NCI-H510A (cell line): ENCODE measurements at regions not wholly inside any gene's neighbourhood (a gene's known extent, or its start where the extent isn't known, plus 50 kb on each side); places are given as distances from the start of the nearest gene placed in this dataset.
"Not testable (repeated sequence)": the region's sequence is repeated elsewhere in the genome, so short reads cannot be mapped to it uniquely, and the experiment has no call there.

Source experiments
- DNase-seq: peaks from one replicate; lab custom pipeline; 2025; lab: John Stamatoyannopoulos, UW

GRCh38 chr12:96085475-96085874, 50.1 kb upstream of the LTA4H start:
- DNase-seq, result no peak

- DNase-seq, result not testable (repeated sequence)
Observed at GRCh38 chr12:96086190-96086589, 50.8 kb upstream of the LTA4H start.

GRCh38 chr12:96091833-96092232, 56.4 kb upstream of the LTA4H start:
- DNase-seq, result no peak

GRCh38 chr12:96093543-96094196, 58.3 kb upstream of the LTA4H start:
- no peak for DNase-seq

GRCh38 chr12:96094201-96094600, 58.8 kb upstream of the LTA4H start:
- peak; percentile 16 for DNase-seq

- no peak for DNase-seq
Observed at GRCh38 chr12:96098631-96099030, 63.2 kb upstream of the LTA4H start.

- no peak for DNase-seq
Observed at GRCh38 chr12:96099421-96099820, 64.0 kb upstream of the LTA4H start.

GRCh38 chr12:96099986-96100385, 64.6 kb upstream of the LTA4H start:
- no peak for DNase-seq

GRCh38 chr12:96101806-96102205, 66.4 kb upstream of the LTA4H start:
- no peak for DNase-seq

GRCh38 chr12:96103067-96103644, 67.8 kb upstream of the LTA4H start:
- DNase-seq, result no peak

- no peak for DNase-seq
Observed at GRCh38 chr12:96104566-96104965, 69.2 kb upstream of the LTA4H start.

- DNase-seq, result no peak
Observed at GRCh38 chr12:96106137-96106536, 70.8 kb upstream of the LTA4H start.

- no peak for DNase-seq
Observed at GRCh38 chr12:96107236-96107635, 71.8 kb upstream of the LTA4H start.

GRCh38 chr12:96108321-96108720, 72.9 kb upstream of the LTA4H start:
- DNase-seq, result no peak

GRCh38 chr12:96108941-96109340, 73.6 kb upstream of the LTA4H start:
- DNase-seq, result not testable (repeated sequence)

GRCh38 chr12:96112733-96113132, 77.3 kb upstream of the LTA4H start:
- no peak for DNase-seq

- no peak for DNase-seq
Observed at GRCh38 chr12:96117460-96117859, 76.7 kb upstream of the ELK3 start.

- DNase-seq, result no peak
Observed at GRCh38 chr12:96120359-96121100, 73.6 kb upstream of the ELK3 start.

- DNase-seq, result no peak
Observed at GRCh38 chr12:96121271-96121711, 72.9 kb upstream of the ELK3 start.

- DNase-seq, result not testable (repeated sequence)
Observed at GRCh38 chr12:96128292-96128691, 65.9 kb upstream of the ELK3 start.

- DNase-seq, result no peak
Observed at GRCh38 chr12:96130396-96131059, 63.6 kb upstream of the ELK3 start.

- DNase-seq, result no peak
Observed at GRCh38 chr12:96131230-96131788, 62.9 kb upstream of the ELK3 start.
